ENCODE measurements at regions not wholly inside any gene's neighbourhood (a gene's known extent, or its start where the extent isn't known, plus 50 kb on each side); places are given as distances from the start of the nearest gene placed in this dataset.
A peak's percentile ranks its signal among the peaks of the same experiment; 100 is the strongest.

DNA sequence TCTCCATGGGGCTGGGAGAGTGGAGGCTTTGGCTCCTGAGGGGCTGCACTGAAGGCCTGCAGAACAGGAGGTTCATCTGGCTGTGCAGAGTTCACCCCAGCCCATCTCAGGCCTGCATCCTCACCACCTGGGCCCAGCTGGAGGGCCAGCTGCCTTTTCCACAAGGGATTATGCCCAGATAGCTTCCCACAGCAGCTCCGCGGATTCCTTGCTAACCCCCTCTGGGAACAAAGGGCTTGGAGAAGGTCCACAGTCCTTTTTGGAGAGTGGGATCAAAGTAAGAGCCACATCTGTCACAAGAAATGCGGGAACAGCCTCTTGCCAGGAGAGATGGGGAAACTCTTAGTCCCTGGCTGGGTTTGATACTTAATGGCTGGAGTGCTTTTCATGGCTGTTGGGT, 164.7 kb upstream of the RGMA start:
- no peaks in the 10 kb centered on the region for H3K27me3 ChIP-seq
- H3K36me3 ChIP-seq: no peaks in the 10 kb centered on the region
- H3K4me3 ChIP-seq (ENCODE audit: low read depth in 1 of 2, low read length in 1 of 2): no peak overlapping the region
- H3K27ac ChIP-seq: peak overlapping the region; percentile 71
- no peaks in the 10 kb centered on the region for H3K9me3 ChIP-seq
- TF ChIP-seq CTCF (IDR thresholded peaks at IDR 0.05): no peak
- peaks cover 50 to 52% of the 10 kb centered on the region in 2 experiments for H3K4me1 ChIP-seq (ENCODE audit: control insufficient read depth in 1 of 2, insufficient read depth in 1 of 2, low read depth in 1 of 2, low read length in 1 of 2)

DNA sequence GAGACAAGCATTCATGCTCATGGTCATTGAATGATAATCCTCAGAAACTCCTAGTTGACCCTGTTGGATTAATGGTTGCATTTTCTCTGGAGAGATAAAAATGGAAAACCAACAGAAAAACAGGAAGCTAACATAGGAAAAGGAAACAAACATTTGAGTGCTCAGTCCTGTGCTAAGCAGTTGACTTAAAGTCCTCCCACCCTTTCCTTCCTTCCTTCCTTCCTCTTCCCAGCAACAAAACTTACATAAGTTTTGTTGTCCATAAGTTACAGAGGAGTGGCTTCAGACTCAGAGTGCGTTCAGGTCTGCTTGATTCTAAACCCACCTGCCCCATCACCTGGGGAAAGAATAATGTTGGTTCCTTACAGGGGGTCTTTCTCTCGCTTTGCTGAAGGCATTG, 163.8 kb upstream of the RGMA start:
- TF ChIP-seq CTCF (IDR thresholded peaks at IDR 0.05): no peak
- no peaks in the 10 kb centered on the region for H3K27me3 ChIP-seq
- H3K27ac ChIP-seq: peak overlapping the region; percentile 71
- H3K4me3 ChIP-seq (ENCODE audit: low read depth in 1 of 2, low read length in 1 of 2): no peak overlapping the region
- H3K9me3 ChIP-seq: no peaks in the 10 kb centered on the region
- peaks cover 44 to 48% of the 10 kb centered on the region in 2 experiments for H3K4me1 ChIP-seq (ENCODE audit: control insufficient read depth in 1 of 2, insufficient read depth in 1 of 2, low read depth in 1 of 2, low read length in 1 of 2)
- H3K36me3 ChIP-seq: no peaks in the 10 kb centered on the region

DNA sequence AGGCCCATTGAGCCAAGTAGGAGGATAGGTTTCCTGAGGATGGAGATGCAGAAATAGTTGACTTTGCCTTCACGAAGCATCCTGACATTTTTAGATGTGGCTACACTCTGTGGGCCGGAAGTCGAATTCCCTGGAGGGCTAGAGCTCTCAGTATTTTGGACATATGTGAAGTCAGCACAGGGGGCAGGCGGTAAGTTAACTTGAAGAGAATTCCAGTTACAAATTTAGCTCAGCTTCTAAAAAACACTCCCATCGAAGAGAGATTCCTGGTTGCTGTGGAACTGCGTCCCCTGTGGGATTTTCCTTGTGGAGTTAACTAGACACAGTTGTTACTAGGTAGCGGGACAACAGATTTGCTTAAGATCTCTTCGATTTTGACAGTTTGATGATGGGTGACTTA, 161.9 kb upstream of the RGMA start:
- TF ChIP-seq CTCF (IDR thresholded peaks at IDR 0.05): no peak
- Histone ChIP-seq H3K9me3 (no peaks in the 10 kb centered on the region), H3K36me3 (no peaks in the 10 kb centered on the region), H3K4me1 (ENCODE audit: control insufficient read depth in 1 of 2, insufficient read depth in 1 of 2, low read depth in 1 of 2, low read length in 1 of 2) (peaks cover 54 to 61% of the 10 kb centered on the region in 2 experiments), H3K27me3 (no peaks in the 10 kb centered on the region), H3K27ac (no peak overlapping the region), H3K4me3 (ENCODE audit: low read depth in 1 of 2, low read length in 1 of 2) (no peak overlapping the region)

DNA sequence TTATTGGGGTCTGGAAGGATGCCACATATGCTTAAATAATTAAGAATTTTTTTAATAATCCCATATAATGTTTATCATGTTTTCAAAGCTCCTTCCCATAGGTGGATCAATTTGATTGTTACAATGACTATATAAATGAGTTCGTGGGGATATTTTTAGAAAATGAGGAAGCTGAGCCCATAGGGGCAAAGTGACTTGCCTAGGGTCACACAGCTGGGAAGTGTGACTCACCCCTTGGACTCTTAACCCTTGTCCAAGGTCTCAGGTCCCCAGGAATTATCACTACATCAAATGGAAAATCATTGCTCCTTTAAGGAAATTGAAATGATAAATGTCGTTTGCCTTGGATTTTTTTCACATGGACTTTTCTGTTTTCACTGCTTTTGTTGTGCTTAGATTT, 161.2 kb upstream of the RGMA start:
- no peaks in the 10 kb centered on the region for H3K9me3 ChIP-seq
- no peak overlapping the region for H3K4me3 ChIP-seq (ENCODE audit: low read depth in 1 of 2, low read length in 1 of 2)
- H3K4me1 ChIP-seq (ENCODE audit: control insufficient read depth in 1 of 2, insufficient read depth in 1 of 2, low read depth in 1 of 2, low read length in 1 of 2): peaks cover 55 to 67% of the 10 kb centered on the region in 2 experiments
- H3K27me3 ChIP-seq: no peaks in the 10 kb centered on the region
- no peak for TF ChIP-seq CTCF (IDR thresholded peaks at IDR 0.05)
- H3K36me3 ChIP-seq: no peaks in the 10 kb centered on the region
- no peak overlapping the region for H3K27ac ChIP-seq

- TF ChIP-seq CTCF (IDR thresholded peaks at IDR 0.05): no peak
- Histone ChIP-seq H3K27ac (peak overlapping the region; percentile 25), H3K4me3 (ENCODE audit: low read depth in 1 of 2, low read length in 1 of 2) (no peak overlapping the region), H3K4me1 (ENCODE audit: control insufficient read depth in 1 of 2, insufficient read depth in 1 of 2, low read depth in 1 of 2, low read length in 1 of 2) (peaks cover 54 to 64% of the 10 kb centered on the region in 2 experiments), H3K36me3 (no peaks in the 10 kb centered on the region), H3K27me3 (no peaks in the 10 kb centered on the region), H3K9me3 (no peaks in the 10 kb centered on the region)
These were observed 160.6 kb upstream of the RGMA start for GRCh38 chr15:93249623-93250022.

Measured in neutrophil (primary cell).